ENCODE measurements at regions not wholly inside any gene's neighbourhood (a gene's known extent, or its start where the extent isn't known, plus 50 kb on each side); places are given as distances from the start of the nearest gene placed in this dataset.

DNA sequence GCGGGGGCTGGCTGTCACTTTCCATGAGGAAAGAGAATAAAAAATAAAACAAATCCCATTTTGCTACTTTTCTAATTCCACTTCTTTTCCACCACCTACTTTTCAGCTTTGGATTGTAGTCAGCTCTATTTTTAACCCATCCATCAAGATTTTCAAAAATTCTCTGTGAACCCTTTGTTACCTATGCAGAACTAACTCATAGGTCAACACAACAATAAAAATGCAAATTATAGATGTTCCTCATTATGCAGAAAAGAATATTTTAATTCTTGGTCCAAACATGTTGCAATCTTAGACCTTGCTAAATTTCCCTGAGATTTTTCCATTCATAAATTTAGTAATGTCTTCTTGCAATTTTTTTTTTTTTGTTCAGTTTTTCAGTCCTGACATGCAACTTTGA, 454.5 kb downstream of the ADAMTS20 start:
- no peak for DNase-seq (ENCODE audit: low read depth)

DNA sequence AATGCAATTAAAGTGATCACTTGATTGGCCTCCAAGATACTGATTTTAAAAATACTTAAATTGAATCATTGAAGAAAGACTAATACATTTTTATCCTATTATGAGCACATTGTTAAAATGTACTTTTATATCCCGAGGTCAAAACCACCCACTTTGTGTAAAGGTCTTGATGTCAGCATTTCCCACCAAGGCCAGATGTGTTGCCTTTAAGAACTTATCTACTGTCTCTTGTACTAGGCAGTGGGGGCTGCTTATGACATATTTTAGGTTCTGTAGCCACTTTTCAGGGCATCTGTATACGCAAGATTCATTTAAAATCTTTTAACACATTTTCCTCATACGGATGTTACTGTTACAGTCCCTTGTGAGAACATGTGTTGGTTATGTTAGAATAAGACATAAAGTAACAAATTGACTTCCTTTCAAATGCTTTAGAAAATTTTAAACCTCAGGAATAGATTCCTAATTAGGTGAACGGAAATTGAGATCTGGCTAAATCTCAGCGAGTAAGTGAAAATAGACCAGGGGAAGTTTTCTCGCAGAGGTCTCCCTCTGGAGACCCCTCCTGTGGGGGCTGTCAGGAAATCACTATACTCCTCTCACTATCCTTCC, 456.2 kb downstream of the ADAMTS20 start:
- no peak for DNase-seq (ENCODE audit: low read depth)

DNA sequence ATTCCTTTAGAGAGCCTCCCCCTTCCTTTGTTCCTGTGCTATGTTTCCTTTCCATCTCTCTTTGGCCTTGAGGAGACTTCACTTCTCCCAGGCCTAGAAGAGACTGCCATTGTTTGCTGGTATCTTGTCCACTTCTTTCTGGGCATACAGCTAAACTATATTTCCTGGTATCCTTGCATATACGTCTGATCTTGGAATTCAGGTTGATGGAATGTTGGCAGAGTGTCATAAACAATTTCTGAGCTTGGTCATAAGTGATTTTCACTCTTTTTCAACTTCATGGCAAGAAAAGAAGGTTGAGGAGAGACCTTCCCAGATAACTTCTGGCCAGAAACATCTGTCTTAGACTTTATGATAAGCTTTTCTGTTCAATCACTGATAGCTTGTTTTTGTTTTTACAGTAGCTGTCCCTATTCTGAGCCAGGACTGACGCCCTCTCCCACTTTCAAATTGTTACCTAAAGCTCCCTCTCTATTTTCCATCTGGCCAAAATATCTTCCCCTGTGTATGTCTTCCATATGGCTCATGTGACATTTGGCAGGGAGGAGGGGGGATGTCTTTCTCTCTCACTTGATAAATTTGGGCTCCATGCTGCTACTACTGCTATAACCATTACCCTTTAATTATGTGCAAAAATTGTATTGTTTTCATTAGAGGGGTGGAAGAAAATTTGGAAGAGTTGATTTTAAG, 457.0 kb downstream of the ADAMTS20 start:
- DNase-seq (ENCODE audit: low read depth), result no peak

DNA sequence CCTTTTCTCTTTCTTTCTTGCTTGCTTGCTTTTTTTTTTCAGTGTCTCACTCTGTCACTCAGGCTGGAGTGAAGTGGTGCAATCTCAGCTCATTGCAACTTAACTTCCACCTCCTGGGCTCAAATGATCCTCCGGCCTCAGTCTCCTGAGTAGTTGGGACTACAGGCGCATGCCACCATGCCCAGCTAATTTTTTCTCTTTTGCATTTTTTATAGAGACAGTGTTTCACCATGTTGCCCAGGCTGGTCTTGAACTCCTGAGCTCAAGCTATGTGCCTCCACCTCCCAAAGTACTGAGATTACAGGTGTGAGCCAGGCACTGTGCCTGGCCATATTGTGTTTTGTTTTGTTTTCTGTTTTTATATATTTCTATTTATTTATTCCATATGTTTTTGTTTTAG, 461.0 kb downstream of the ADAMTS20 start:
- DNase-seq (ENCODE audit: low read depth), result no peak

DNA sequence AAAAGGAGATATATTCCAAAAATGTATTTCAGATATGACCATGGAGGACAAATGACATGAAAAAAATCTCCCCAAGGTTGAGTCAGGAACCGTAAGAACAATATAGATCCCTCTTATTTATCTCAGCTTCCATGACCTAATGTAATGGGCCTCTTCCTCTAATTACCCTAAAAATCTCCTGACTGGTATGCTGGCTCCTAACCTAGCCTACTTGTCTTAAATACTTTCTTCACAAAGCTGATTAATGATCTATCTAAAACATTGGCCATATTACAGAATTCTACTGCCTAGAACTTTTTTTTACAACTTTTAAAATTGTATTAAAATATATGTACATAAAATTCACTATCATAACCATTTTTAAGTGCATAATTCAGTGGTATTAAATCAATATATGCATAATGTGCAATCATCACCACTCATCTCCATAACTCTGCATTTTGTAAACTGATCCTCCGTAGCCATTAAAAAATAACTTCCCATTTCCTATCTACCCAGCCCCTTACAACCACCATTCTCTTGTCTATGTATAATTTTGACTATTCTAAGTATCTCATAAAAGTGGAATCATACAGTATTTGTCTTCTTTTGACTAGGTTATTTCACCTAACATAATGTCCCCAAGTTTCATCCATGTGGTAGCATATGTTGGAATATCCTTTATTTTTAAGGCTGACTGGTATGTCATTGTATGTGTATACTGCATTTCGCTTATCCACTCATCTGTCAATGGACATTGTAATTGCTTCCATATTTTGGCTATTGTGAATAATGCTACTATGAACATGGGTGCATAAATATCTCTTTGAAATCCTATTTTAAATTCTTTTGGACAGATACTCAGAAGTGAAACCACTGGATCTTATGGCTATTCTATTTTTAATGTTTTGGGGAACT, 464.6 kb downstream of the ADAMTS20 start:
- DNase-seq (ENCODE audit: low read depth), result no peak

DNA sequence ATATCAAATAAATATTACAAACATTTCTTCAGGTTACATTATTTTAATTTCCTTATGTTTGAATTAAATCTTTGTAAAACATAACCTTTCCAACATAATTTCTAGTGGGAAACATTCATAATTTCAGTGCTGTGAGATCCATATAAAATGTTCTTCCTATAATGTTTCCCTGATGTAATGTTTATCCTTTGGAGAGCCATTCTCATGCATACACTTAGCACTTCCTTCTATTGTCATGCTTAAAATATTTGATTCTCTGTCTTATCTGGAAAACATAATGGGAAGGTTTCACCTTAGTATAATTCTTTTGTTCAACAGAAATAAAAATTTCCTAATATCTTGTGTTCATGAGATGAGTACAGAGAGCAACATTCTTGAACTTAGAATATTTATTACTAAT, 472.5 kb downstream of the ADAMTS20 start:
- DNase-seq (ENCODE audit: low read depth), result no peak

DNA sequence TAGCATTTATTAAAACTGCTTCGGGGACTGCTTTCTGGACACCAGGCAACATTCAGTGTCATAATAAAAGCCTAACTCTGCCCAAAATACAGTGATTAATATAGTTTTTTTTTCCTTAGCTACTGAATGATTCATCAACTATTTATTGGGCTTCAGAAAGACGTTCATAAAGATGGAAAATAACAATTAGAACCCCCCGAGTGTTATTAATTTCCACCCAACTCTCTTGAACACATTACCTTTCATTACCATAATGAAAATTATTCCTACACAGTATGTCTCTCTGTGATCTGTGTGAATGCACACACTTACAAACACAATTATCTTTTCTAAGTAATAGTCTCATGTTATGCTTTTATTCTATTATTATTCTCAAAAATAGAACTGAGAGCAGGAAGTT, 473.0 kb downstream of the ADAMTS20 start:
- no peak for DNase-seq (ENCODE audit: low read depth)

DNA sequence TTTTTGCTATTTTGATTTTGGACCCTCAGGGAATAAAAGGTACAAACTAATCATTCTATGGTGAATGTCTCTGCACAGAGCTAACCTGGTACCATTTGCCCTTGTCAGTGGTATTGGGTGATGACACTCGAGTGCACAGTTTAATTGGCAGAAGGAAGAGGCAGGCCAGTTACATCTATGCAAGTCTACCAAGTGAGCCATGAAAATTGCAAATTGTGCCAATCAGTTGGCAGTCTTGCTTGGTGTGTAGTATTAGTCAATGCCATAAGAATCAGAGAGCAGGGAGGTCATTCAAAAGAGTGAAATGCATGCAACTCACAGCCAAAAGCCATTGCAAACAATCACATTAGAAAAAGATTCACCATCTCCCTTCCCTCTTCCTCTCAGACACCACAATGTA, 479.6 kb downstream of the ADAMTS20 start:
- DNase-seq (ENCODE audit: low read depth), result no peak

DNA sequence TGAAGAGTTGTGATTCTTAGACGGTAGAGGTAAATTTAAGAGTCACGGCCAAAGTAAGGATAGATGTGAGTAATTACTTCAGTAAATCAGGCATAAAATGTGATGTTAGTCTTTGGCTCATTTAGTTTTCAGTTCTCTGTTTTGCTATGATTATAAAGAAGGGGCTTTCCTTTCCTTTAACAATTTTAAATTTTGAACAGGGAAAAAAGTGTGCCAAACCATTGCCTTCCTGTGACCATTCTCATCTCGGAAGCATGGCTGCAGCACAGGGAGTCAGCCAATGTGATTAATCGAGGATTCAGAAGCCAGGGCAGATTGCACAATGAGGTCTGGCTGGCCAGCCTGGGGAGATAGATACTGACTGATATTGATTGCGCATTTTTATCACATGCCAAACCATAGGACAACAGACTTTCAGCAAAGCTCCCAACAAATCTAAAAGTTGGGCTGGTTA, 480.2 kb upstream of the PRICKLE1 start:
- DNase-seq (ENCODE audit: low read depth), result no peak

DNA sequence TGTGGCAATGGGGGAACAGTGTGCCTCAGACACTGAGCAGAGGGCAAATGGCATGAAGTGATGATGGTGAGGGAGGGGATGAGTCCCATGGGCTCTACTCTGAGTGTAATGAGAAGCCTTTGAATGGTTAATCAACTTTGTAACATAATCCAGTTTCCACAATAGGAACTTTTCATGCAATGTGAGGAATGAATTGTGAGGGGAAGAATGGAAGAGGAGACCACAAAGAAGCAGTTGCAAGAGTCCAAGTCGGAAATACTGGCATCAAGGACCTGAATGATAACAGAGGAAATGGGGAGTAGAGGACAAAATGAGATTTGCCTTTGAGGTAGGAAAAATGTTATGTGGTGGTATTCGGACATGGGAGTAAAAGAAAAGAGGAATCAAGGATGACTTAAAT, 476.9 kb upstream of the PRICKLE1 start:
- no peak for DNase-seq (ENCODE audit: low read depth)

DNA sequence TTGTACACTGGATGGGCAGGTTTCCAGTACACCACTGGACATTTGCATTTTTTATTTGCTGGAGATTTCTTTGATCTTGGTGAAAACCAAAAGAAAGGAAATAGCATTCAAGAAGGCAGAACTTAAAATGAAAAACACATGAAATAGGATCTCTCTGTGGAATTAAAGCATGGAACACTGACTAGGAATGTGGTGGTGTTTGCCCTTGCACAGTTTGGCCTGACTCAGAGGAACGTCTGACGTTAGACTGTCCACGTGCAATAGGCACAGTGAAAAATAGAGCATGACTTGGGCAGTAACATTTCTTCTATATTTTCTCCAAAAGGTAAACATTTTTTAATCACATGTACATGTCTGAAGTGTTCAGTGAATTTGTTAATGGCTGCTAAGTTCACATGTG, 474.1 kb upstream of the PRICKLE1 start:
- DNase-seq (ENCODE audit: low read depth), result no peak

DNA sequence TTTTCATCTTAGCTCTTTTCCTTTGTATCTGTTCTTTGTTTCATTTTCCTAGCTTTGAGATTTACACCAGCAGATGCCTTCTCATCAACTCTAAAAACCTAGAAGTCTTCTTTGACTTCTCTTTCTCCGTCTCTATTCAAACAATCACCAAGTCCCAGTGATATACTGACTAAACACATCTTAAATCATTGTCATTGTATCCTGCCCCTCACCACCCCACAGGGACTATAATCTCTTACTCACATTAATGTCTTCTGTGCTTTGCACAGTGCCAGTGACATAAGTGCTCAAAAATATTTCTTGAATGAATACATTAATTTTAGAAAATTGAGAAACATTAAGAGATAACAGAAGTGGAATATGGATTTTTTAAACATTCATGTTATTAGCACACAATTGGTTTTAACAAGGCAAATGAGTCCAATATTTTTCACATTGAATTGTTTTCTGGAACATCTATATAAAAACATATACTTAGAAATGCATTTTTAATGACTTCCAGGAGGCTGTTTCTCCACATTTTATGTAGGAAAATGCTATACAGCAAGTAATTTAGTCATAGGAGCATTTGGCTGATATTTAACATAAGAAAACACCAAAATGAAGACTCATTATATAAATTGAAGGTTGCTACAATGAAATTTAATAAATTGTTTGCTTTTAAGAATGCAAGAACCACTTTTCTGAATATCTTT, 472.8 kb upstream of the PRICKLE1 start:
- no peak for DNase-seq (ENCODE audit: low read depth)

DNA sequence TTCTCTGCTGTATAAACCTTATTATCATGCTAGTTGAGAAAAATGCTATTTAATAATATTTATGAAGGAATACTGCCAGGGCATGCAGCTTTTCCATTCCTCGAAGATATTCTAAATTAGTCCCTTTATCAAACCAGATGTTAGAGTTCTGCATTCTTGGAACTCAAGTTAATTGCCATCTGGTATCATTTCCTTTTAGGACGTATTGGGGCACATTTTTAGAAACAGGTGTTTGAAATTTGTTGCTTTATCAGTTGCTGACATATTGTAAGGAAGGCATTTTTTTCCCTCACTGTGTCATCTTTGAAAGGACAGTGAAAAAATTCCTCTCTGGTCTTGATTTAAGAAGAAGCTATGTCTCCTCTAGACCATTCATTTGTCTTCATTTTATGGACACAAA, 471.2 kb upstream of the PRICKLE1 start:
- DNase-seq (ENCODE audit: low read depth), result no peak

DNA sequence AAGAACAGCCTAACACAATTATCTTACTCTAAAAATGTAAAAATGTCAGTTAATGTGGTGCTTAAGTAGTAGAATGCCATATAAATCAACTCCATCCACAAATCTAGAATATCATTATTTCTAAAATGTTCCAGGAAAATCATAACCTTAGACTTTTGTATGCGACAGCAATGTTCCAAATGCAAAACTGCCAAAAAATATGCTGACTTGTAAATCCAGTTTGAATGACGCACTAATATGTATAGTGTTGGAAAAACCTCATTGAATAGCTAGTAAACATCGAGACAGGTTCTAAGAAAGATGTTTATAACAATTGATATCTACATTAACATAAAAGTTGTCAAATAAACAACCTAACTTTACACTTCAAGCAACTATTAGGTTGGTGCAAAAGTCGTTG, 469.1 kb upstream of the PRICKLE1 start:
- DNase-seq (ENCODE audit: low read depth), result no peak

DNA sequence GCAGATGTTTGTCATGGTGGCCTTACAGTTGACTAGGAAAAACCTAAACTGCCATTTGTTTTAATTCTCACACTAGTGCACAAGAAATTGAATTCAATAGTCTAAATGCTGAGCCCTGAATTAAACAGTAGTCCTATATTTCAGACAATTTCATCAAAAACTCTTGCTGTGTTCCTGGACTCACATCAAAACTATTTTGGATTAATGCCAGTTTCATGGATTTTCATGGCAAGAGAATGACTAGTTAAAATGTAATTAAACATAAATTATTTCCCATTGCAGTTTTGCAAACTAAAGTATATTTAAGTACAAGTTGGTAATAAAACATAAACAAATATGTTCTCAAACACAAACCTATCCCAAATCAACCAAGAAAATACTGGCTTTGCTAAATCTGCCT, 468.0 kb upstream of the PRICKLE1 start:
- no peak for DNase-seq (ENCODE audit: low read depth)

DNA sequence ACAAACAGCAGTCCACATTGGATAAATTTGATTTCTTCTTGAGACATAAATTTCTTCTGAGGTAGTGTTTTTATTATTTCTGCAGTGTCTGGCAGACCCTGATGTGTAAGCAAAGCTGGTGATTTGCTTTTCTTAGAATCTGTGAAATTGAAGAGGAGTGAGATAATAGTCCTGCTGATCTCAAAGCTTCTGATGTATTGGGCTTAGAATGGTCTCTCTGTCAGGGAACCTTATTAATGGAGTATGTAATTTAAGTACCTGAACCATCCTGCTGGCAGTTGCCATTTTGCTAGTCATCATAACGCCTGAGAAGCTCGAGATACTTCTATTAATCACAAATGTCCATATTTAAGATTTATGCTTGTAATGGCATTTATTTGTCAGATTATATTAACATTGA, 464.5 kb upstream of the PRICKLE1 start:
- no peak for DNase-seq (ENCODE audit: low read depth)

DNA sequence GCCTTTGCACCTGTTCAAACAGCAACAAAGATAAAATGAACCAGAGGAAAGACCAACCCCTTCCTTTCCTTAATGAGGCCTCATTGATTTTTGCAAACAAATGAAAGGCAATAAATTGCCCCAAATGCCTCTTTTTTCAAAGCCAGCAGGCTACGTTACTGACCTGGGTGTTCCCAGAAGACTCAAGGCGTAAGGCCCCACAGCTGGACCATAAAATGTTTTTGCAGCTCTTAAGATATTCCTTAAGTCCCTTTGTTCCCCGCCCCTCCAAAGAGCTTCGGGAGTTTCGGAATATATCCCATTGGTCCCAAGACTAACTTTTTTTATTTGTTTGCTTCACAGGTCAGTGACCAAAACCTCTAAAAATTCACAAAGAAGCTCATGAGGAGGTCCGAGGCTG, 462.9 kb upstream of the PRICKLE1 start:
- no peak for DNase-seq (ENCODE audit: low read depth)

DNA sequence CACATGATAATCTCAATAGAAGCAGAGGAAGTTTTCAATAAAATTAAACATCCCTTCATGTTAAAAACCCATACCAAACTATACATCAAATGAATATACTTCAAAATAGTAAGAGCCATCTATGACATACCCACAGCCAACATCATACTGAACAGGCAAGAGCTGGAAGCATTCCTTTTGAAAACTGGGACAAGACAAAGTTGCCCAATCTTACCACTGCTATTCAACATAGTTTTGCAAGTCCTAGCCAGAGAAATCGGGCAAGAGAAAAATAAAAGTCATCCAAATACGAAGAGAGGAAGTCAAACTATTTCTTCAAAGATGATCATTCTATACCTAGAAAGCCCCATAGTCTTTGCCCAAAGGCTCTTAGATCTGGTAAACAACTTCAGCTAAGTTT, 454.7 kb upstream of the PRICKLE1 start:
- DNase-seq (ENCODE audit: low read depth), result no peak

DNA sequence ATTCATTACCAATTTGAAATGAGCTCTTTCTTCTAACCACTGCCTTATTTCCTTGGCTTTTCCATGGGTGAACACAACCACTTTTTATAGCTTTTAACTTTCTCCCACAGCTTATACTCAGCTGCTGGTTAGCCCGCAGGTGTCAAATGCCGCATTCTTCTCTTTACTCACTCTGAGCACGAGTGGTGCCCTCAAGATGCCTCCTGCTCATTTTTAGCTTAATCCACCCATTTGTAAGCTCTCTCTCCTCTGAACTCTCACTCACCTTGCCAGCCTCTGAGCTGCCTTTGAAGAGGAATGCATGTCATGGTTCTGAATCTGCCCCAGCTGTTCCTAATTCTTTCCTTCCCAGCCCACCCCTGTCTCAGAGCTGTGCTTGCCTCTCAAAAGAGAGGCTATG, 449.4 kb upstream of the PRICKLE1 start:
- DNase-seq (ENCODE audit: low read depth), result peak; percentile 15

DNA sequence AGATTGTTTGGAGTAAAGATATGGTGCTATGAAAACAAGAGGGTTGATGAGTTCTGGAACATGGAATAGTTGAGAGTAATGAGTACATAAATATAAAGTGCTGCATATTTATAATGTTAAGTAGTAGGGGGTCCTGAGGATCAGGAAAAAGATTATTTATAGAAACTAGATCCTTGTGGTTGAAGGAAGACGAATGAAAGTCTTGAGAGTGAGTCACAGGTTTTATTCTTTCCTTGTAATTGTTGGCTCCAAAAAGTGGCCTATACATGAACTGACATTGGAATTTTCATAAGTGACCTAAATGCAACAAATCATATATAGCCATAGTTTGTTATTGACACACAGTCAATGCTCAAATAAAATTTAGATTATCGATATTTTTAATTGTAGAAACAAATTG, 440.4 kb upstream of the PRICKLE1 start:
- DNase-seq (ENCODE audit: low read depth), result no peak

DNA sequence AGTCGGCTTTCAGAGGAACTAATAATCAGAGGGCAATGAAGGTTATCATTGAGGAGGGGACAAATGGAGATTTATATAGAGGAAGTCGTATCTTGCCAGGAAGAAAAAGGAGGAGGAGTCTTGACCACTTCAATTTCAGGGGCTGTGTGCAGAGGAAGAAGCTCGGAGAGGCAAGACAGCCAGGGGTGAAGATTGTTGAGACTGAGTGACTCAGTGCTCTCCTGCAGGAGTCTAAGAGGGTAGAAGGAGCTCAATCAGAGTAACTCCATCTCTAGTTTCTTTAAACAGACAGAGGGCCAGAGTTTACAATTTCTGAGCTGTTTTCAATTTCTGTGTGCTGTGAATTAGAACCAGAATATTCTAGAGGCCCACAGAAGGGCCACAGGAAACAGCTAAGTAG, 439.3 kb upstream of the PRICKLE1 start:
- no peak for DNase-seq (ENCODE audit: low read depth)

DNA sequence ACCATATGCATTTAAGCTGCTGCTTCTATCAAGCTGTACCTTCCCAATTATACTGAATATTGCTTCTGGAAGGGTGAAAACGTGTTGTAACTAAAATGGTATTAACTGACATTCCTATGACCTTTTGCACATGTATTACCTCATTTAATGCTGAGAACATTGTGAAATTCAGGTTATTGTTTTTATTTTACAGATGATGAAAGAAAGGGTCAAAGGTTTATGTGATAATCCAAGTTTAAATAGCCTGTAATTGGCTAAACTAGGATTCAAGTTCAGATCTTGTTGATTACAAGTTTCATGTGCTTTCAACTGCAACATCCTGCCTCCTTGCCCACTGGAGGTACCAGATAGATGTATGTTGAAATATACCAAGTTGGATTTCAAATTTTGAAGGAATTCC, 433.3 kb upstream of the PRICKLE1 start:
- no peak for DNase-seq (ENCODE audit: low read depth)
